Renal cortical epithelial cell (primary cell): ENCODE measurements at regions not wholly inside any gene's neighbourhood (a gene's known extent, or its start where the extent isn't known, plus 50 kb on each side); places are given as distances from the start of the nearest gene placed in this dataset.
"Not testable (repeated sequence)": the region's sequence is repeated elsewhere in the genome, so short reads cannot be mapped to it uniquely, and the experiment has no call there.

Experiments
- DNase-seq: peaks from one replicate; pipeline ENCODE4 v3.0.0-alpha.2; 2011; ENCODE audit warnings: low read depth

- peak; percentile 26 for DNase-seq
Observed at GRCh38 chr4:148542922-148543623, 100.9 kb upstream of the NR3C2 start.

DNA sequence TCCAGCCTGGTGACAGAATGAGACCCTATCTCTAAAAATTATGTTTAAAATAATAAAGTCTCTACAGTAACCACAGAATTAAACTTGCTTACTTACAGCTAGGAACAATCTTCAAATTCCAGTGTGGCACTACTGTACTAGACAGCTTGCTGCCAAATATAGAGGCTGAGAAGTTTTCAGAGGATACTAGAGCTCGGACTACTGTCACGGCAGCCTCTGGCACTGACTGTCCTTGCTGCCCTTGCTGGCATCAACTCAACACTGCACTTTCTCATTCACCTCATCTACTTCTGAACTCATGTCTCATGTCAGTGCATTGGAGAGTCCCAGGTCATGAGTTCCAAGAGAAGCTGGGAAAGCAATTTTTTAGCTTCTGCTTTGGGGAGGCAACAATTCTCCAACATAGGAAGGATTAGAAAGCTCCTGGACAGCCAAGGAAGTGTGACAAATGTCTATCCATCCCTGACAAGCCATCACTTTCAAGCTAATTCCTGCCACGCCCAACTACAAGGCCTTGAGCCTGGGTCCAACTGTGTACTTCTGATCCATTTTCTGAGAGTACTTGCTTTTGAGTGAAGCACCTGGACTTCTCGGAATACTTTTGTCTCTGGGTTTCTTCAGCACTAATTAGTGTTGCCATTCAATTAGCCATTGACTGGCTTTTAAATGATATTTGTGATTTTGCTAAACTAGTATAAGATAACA, 98.6 kb upstream of the NR3C2 start:
- no peak for DNase-seq

DNA sequence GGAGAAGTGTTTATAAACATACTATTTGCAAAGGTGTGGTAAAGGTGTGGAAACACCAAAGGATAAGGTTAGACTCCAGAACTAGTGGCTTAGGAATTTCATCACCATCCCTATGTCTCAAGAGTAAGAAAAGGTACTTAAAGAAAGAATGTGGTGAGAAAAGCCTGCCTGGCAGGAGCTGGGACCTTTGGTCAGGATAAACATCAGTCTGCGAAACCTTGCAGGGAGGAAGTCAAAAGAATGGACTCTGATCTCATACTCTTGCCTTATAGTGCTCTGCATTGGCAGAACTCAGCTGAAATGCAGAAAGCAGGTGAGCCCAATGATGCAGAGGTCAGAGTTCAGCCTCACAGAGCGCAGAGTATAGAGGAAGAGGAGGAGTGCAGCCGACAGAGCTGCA, 97.2 kb upstream of the NR3C2 start:
- peak; percentile 50 for DNase-seq

- DNase-seq = not testable (repeated sequence)
Observed at GRCh38 chr4:148533851-148534250, 91.6 kb upstream of the NR3C2 start.

GRCh38 chr4:148530114-148530513, 87.9 kb upstream of the NR3C2 start:
- DNase-seq = peak; percentile 85

- DNase-seq = no peak
Observed at GRCh38 chr4:148527571-148527970, 85.4 kb upstream of the NR3C2 start.

DNA sequence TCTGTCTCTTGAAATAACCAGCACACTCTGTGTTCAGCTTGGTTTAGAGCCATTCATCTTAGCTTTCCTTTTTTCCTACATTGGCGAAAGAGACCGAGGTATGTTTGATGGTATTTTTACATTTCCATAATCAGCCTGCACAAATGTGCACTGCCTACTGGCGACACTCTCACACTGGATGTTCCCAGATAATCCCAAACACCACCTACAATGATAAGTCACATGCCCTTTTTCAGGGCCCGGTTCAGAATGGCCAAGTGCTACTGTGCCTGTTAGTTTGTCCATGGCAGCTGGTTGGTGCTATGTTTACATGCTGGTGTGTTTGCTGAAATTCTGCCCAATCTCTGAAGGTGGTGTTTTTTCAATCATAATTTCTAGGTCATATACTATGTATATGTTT, 80.8 kb upstream of the NR3C2 start:
- no peak for DNase-seq

DNA sequence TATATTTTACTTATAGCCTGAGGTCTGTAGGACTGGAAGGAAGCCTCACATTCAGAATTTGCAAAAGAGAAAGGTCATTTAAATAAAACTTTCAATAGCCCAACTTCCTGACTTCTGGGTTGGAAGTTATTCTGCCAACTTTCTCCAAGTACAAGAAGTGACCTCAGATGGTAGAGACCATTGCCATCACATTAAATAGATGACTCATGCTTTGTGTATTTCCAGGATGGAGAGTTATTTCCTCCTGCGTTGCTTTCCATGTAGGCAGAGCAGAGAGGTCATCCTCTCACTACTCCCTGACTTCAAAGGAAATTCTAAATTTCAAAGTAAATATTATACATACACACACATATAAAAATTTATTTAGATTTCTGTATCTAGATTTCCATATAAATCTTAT, 73.0 kb upstream of the NR3C2 start:
- peak; percentile 91 for DNase-seq

GRCh38 chr4:148514581-148514980, 72.4 kb upstream of the NR3C2 start:
- DNase-seq = no peak

DNA sequence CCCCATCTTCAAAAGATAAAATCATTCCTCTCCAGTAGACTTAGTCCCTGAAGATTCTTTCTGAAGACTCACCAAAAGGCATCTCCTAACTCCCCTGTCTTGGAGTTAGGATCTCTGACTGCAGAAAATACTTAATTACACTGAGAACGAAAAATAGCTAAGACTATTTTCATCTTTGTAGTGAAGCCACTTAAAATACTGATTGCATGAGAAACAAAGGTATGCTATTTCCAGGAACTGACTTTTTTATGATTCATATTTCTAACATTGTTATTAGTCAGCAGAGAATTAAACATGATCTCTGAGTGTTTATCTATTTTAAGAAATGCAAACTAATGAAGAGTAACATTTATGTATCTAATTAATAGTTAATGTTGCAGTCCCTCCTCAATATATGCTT, 71.8 kb upstream of the NR3C2 start:
- DNase-seq = no peak

DNA sequence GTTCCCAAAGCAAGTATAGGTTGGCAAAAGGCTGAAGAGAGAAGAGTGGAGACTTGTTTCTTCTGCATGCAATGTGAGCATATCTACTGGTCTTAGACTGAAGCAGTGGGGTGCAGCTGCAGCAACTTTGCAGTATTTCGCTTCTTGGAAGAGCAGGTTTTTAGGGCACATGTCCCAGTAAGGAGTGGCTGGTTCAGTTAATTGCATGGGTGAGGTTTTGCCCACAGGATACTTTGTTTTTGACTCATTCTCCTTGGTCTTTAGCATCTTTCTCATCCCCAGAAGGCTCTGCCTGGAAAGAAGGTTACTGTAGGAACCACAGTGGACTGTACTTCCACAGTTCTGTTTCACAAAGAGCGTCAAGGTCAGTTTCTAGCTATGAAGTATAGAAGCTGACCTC, 68.0 kb upstream of the NR3C2 start:
- DNase-seq = no peak

DNA sequence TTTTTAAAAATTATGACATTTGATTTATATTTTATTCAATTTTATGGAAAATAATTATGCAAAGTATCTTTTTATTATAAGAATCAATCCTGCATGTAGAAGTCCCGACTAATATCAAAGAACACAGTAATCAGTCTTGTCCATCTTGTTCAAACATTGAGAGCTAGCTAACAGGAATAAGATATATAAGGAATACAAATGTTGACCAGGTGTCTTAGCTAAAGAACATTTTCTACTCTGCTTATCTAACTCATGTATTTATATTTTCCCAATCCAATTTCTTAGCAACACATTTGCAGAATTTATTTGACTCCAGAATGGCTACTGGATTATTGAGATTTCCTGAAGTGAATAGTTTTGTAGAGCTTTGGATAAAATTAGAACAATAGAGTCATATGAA, 61.5 kb upstream of the NR3C2 start:
- no peak for DNase-seq

DNA sequence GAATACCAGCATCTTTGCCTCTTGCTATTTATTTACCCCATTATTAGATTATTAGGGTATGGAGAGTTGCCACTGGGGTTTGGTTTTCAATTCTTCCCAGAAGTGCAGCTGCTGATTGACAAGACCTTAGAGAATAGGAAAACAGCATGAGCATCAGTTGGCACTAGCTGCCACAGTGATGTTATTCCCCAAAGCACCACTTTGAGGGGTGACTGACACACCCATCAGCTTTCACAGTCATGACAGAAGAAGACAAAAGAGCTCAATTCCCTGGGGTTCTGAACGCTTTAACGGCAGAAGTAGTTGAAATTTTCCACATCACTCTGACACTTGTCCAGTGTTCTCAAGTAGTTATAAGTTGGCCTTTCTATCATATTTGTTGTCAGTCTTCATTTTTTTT, 55.0 kb upstream of the NR3C2 start:
- no peak for DNase-seq

DNA sequence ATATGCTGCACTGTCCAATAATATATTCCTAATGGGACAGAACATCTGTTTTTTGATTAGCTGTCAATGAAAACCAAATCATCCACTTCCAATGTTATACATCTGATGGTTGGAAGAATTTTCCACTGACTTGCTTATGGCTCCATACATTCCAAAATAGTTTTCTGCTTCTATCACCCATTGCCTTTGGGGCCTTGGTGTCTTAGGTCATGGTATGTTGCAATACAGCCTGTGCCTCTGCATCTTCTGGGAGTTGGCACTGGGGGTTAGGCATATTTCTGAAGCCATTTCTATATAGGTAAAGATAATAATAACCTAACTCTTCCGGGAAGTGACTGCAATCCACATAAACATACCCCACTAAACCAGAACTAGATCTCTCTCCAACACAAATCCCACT, 53.2 kb upstream of the NR3C2 start:
- DNase-seq = no peak
